ENCODE measurements at regions not wholly inside any gene's neighbourhood (a gene's known extent, or its start where the extent isn't known, plus 50 kb on each side); places are given as distances from the start of the nearest gene placed in this dataset.
"Not testable (repeated sequence)": the region's sequence is repeated elsewhere in the genome, so short reads cannot be mapped to it uniquely, and the experiment has no call there.

- DNase-seq = no peak
Measured at GRCh38 chr6:74573613-74574012, 632.2 kb downstream of the COL12A1 start.

GRCh38 chr6:74570044-74570443, 635.8 kb downstream of the COL12A1 start:
- DNase-seq = no peak

- no peak for DNase-seq
Measured at GRCh38 chr6:74568861-74569260, 637.0 kb downstream of the COL12A1 start.

- DNase-seq = not testable (repeated sequence)
Measured at GRCh38 chr6:74567923-74568290, 637.9 kb downstream of the COL12A1 start.

GRCh38 chr6:74567281-74567922, 638.5 kb downstream of the COL12A1 start:
- no peak for DNase-seq

DNA sequence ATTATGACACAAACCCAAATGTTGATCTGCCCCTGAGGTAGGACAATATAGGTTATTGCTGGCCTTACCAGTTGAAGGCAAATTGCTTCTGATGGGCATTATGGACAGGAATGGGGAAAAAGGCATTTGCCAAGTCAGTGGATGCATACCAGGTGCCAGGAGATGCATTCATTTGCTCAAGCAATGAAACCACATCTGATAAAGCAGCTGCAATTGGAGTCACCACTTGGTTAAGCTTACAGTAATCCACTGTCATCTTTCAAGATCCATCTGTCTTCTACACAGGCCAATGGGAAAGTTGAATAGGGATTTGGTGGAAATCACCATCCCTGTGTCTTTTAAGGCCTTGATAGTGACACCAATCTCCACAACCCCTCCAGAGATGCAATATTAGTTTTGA, 648.6 kb downstream of the COL12A1 start:
- DNase-seq = no peak

GRCh38 chr6:74554041-74554440, 651.8 kb downstream of the COL12A1 start:
- no peak for DNase-seq

GRCh38 chr6:74551896-74552295, 654.0 kb downstream of the COL12A1 start:
- no peak for DNase-seq

DNA sequence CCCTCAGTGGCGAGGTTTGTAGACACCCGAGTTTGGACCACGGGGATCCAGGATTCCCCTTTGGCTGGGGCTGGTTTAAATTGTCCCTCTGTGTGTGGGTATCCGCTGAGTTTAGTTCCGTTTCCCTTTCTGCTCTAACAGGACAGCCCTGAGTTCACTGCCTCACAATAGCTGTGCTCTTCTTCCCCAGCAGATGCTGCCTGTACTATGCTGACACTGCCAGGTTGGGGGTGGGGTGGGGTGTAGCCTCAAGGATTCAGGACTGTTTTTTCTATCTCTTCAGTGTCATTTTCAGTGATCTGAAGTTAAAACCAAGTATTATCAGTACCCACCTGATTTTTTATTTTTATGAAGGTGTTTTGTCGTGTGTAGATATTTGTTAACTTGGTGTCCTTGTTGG, 655.0 kb downstream of the COL12A1 start:
- no peak for DNase-seq

- no peak for DNase-seq
Measured at GRCh38 chr6:74549746-74550145, 656.1 kb downstream of the COL12A1 start.

DNA sequence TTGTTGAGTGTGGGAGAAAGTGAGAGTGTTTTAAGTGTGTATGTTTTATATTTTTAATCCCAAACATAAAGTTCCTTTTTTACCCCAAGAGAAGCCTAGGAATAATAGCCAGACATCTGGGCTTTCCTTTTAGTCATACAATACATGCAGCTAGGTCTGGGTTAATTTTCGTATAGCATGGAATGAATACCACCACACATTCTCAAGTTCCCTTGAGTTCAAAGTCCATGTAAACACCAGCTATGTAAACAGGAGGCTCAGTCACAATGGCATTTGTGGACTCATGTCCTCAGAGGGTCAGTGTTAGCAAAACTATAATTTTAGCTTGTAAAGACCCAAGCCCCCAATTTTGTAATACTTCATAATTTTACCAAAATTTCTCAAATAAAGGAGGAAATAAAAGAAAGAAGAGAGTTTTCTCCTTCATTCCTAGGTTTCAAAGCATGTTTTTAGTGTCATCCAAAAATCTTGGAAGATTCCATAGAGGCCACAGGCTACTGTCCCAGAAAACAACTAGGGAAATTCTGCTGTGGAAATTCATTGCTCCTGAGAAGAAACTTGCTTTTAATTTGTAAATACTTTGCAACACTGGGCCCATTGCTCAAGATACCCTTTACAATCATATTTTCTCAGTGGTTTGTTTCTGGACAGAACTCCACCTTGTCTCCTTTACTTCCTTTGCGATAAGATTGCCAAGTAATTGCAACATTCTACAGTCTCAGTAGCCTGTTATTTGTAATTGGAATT, 671.2 kb downstream of the COL12A1 start:
- DNase-seq = no peak

- no peak for DNase-seq
Measured at GRCh38 chr6:74519163-74519562, 686.7 kb downstream of the COL12A1 start.

DNA sequence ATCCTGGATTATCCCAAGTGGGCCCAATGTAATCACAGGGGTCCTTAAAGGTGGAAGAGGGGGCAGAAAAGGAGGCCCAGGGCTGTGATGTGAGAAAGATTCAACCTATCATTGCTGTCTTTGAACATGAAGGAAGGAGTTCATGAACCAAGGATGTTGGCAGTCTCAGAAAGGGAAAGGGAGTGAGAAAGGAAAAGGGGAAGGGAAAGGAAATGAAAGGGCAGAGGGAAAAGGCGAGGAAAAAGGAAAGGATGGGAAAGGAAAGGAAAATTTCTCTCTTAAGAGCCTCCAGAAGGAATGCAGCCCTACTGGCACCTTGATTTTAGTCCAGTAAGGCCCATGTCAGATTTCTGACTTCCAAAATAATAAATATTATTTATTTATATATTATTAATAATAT, 687.8 kb downstream of the COL12A1 start:
- no peak for DNase-seq

DNA sequence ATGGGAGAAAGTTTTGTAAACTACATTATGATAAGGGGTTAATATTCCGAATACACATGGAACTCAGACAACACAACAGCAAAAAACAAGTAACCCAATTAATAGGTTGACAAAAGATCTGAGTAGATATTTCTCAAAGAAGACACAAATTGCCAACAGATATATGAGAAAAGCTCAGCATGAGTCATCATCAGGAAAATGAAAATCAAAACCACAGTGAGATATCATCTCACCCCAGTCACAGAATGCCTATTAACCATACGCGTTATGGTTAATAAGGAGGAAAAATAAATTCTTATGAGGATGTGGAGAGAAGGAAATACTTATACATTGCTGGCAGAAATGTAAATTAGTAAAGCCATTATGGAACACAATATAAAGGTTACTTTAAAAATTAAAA, 695.0 kb downstream of the COL12A1 start:
- no peak for DNase-seq

DNA sequence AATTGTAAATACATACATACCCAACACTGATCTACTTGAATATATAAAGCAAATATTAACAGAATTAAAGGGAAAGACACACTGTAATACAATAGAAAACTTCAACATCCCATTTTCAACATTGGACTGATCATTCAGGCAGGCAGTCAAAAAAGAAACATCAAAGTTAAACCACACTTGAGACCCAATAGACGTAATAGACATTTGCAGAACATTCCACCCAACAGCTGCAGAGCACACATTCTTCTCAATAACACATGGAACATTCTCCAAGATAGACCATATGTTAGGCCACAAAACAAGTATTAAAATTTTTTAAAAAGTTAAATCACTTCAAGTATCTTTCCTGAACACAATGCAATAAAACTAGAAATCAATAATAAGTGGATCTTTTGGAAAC, 698.2 kb downstream of the COL12A1 start:
- DNase-seq = no peak

DNA sequence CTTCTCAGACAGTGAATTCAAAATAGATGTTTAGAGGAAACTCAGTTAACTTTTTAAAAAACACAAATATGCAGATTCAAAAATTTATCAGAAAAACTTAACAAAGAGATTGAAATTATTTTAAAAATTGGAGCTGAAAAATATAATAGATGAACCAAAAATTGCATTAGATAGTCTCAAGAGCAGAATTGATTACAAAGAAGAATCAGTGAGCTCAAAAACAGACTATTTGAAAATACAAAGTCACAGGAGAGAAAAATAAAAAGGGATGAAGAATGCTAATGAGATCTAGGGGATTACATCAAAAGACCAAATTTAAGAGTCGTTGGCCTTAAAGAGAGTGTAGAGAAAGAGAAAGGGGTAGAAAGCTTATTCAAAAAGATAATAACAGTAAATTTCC, 700.5 kb downstream of the COL12A1 start:
- DNase-seq = no peak

- DNase-seq = no peak
Measured at GRCh38 chr6:74504941-74505340, 700.9 kb downstream of the COL12A1 start.

DNA sequence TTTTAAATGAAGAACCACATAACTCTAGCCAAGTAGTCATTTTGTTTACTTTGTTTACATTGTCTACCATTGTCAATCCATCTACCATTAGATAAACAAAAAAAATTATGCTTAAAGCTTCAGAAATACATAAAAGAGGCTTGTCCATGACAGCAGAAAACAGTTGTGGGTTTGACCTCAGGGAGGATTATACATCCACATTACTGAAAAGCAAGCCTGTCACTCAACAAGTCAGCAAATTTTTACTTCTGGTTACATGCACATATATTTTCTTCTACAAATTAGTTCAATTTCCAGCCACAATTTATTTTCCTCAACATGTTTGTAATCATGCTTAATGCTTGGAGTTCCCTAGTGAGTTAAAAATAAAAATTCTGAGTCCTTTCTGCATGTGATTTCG, 713.3 kb downstream of the COL12A1 start:
- no peak for DNase-seq

DNA sequence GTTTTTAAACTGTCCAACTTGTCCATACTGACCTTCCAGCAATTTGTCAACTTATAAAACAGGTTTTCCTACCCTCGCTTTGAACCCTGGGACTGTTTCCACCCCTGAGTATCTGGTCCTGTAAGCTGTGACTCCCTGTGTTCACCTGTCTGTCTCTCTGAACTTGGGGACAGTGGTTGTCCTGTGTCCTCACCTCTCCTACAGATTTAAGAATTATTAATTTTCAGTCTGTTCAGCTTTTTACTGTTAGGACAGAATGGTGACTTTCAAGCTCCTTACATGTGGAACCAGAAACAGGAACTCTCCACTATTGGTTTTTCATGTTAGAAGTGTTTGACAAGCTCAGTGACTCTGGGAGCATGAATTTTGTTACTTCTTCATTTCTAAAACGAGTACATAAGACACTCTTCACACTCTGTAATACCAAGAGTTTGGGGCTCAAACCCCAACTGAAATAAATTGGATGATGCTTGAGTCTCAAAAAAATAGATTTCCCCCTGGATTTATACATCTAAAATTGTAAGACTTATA, 713.9 kb downstream of the COL12A1 start:
- no peak for DNase-seq

- not testable (repeated sequence) for DNase-seq
Measured at GRCh38 chr6:74488726-74489125, 717.1 kb downstream of the COL12A1 start.

DNA sequence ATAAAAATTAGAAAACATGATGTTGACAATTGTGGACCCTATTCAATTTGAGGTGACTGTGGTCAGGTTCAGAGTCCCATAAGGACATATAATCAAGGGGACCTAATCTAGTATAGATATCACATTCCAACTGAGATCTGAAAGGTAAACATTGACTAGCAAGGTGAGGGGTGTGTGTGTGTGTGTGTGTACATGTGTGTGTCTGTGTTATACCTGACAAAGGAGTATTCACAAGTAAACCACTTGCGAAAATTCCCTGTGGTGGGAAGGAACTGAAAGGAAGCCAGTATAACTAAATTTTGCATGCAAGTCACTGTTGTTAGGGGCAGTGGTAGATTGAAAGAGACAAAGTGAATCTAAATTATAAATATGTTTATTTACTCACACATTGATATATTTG, 723.7 kb downstream of the COL12A1 start:
- no peak for DNase-seq

- no peak for DNase-seq
Measured at GRCh38 chr6:74480561-74480960, 725.3 kb downstream of the COL12A1 start.

DNA sequence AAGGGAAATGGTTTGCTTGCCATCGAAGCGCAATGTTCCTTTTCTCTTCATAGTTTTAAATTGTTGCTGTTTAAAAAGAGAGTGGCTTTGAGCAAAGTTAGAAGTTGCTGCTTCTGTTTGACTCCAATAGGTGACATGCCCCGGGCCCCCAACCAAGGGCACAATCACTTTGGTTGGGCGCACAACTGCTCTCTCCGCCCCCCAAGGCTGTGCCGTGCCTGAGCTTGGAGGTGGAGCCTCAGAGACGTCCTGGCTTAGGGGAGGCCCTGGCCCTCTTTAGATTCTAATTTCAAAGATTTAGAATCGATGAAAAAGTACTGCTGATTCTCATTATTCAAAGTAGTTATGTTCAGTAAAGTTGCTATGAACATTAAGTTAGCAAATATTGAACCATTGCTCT, 725.9 kb downstream of the COL12A1 start:
- DNase-seq = no peak

- DNase-seq = no peak
Measured at GRCh38 chr6:74479420-74479819, 726.4 kb downstream of the COL12A1 start.

DNA sequence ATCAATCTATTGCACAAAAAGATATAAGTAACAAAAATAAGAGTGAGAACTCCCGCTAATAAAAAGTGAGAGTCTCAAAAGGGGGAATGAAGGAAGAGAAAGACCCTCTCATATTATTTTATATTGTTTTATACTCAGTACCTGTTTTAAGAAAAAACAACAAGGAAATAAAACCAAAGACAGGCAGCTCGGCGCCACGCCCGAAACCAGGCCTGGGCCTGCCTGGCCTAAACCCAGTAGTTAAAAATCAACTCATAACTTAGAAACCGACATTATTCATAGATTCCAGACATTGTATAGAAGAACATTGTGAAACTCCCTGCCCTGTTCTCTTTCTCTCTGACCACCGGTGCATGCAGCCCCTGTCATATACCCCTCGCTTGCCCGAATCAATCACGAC, 731.8 kb downstream of the COL12A1 start:
- not testable (repeated sequence) for DNase-seq

Data from CD4-positive, alpha-beta T cell treated with Interferon gamma for 1 hour (primary cell).